Dendritic cell treated with granulocyte-macrophage colony-stimulating factor and Interleukin-4, amounts not matched to agents 40 ng/mL and 50 ng/mL, for 4 days (primary cell): ENCODE measurements at regions not wholly inside any gene's neighbourhood (a gene's known extent, or its start where the extent isn't known, plus 50 kb on each side); places are given as distances from the start of the nearest gene placed in this dataset.

Source experiments
- H3K27ac Mint-ChIP-seq: one replicate; pipeline ENCODE4 v1.8.0; 2022; ENCODE audit warnings: mild to moderate bottlenecking, mixed read lengths
- H3K27me3 Mint-ChIP-seq: one replicate; pipeline ENCODE4 v1.8.0; 2022; ENCODE audit warnings: mild to moderate bottlenecking, mixed read lengths
- H3K36me3 Mint-ChIP-seq: one replicate; pipeline ENCODE4 v1.8.0; 2022; ENCODE audit warnings: low read depth, mixed read lengths
- H3K4me1 Mint-ChIP-seq: one replicate; pipeline ENCODE4 v1.8.0; 2022; ENCODE audit warnings: low read depth, mixed read lengths
- H3K4me3 Mint-ChIP-seq: one replicate; pipeline ENCODE4 v1.8.0; 2022; ENCODE audit warnings: mild to moderate bottlenecking, moderate library complexity, mixed read lengths
- H3K9me3 Mint-ChIP-seq: one replicate; pipeline ENCODE4 v1.8.0; 2022; ENCODE audit warnings: mixed read lengths
- intact Hi-C: fragments of 100-400 bp; cut with micrococcal nuclease; formaldehyde crosslinking; loops from one replicate; pipeline ENCODE4 v1.15.0; 2022

- Mint-ChIP-seq H3K9me3 (no peaks in the 10 kb centered on the region), H3K4me1 (no peaks in the 10 kb centered on the region), H3K36me3 (no peaks in the 10 kb centered on the region), H3K27me3 (no peaks in the 10 kb centered on the region), H3K4me3 (no peak overlapping the region), H3K27ac (no peak overlapping the region)
- intact Hi-C loops = no loop called here
Measured at GRCh38 chr14:87838931-87839330, 154.1 kb downstream of the GALC start.

- H3K36me3 Mint-ChIP-seq = no peaks in the 10 kb centered on the region
- no peaks in the 10 kb centered on the region for H3K9me3 Mint-ChIP-seq
- no peaks in the 10 kb centered on the region for H3K27me3 Mint-ChIP-seq
- H3K27ac Mint-ChIP-seq = no peak overlapping the region
- H3K4me1 Mint-ChIP-seq = no peaks in the 10 kb centered on the region
- intact Hi-C loops = no loop called here
- H3K4me3 Mint-ChIP-seq = no peak overlapping the region
Measured at GRCh38 chr14:87837296-87837695, 155.7 kb downstream of the GALC start.

GRCh38 chr14:87834594-87834993 is 158.4 kb downstream of the GALC start:
- H3K27ac Mint-ChIP-seq = no peak overlapping the region
- no peaks in the 10 kb centered on the region for H3K36me3 Mint-ChIP-seq
- H3K4me3 Mint-ChIP-seq = no peak overlapping the region
- H3K27me3 Mint-ChIP-seq = no peaks in the 10 kb centered on the region
- H3K4me1 Mint-ChIP-seq = no peaks in the 10 kb centered on the region
- H3K9me3 Mint-ChIP-seq = no peaks in the 10 kb centered on the region
- intact Hi-C loops = no loop called here

- intact Hi-C loops = no loop called here
- no peaks in the 10 kb centered on the region for H3K9me3 Mint-ChIP-seq
- no peaks in the 10 kb centered on the region for H3K36me3 Mint-ChIP-seq
- H3K4me3 Mint-ChIP-seq = no peak overlapping the region
- H3K27ac Mint-ChIP-seq = no peak overlapping the region
- H3K4me1 Mint-ChIP-seq = no peaks in the 10 kb centered on the region
- H3K27me3 Mint-ChIP-seq = no peaks in the 10 kb centered on the region
Measured at GRCh38 chr14:87833026-87833425, 160.0 kb downstream of the GALC start.

- Mint-ChIP-seq H3K4me1 (no peaks in the 10 kb centered on the region), H3K27me3 (no peaks in the 10 kb centered on the region), H3K36me3 (no peaks in the 10 kb centered on the region), H3K9me3 (no peaks in the 10 kb centered on the region), H3K4me3 (no peak overlapping the region), H3K27ac (no peak overlapping the region)
- intact Hi-C loops = no loop called here
Measured at GRCh38 chr14:87830443-87831096, 162.4 kb downstream of the GALC start.

- Mint-ChIP-seq H3K27me3 (no peaks in the 10 kb centered on the region), H3K36me3 (no peaks in the 10 kb centered on the region)
Measured at GRCh38 chr14:87829543-87829942, 163.4 kb downstream of the GALC start.

GRCh38 chr14:87824266-87824665 is 168.7 kb downstream of the GALC start:
- intact Hi-C loops = no loop called here
- H3K36me3 Mint-ChIP-seq = no peaks in the 10 kb centered on the region

More at GRCh38 chr14:87829543-87829942, 163.4 kb downstream of the GALC start:
- H3K9me3 Mint-ChIP-seq = no peaks in the 10 kb centered on the region
- no peak overlapping the region for H3K27ac Mint-ChIP-seq
- no peaks in the 10 kb centered on the region for H3K4me1 Mint-ChIP-seq
- intact Hi-C loops = no loop called here
- H3K4me3 Mint-ChIP-seq = no peak overlapping the region

GRCh38 chr14:87816416-87816815 is 176.6 kb downstream of the GALC start:
- no peaks in the 10 kb centered on the region for H3K4me1 Mint-ChIP-seq
- peaks cover 2% of the 10 kb centered on the region for H3K27me3 Mint-ChIP-seq
- no peak overlapping the region for H3K4me3 Mint-ChIP-seq
- intact Hi-C loops = no loop called here
- no peaks in the 10 kb centered on the region for H3K9me3 Mint-ChIP-seq
- no peaks in the 10 kb centered on the region for H3K36me3 Mint-ChIP-seq
- no peak overlapping the region for H3K27ac Mint-ChIP-seq

More at GRCh38 chr14:87824266-87824665, 168.7 kb downstream of the GALC start:
- Mint-ChIP-seq H3K4me3 (no peak overlapping the region), H3K27ac (no peak overlapping the region), H3K9me3 (no peaks in the 10 kb centered on the region), H3K27me3 (no peaks in the 10 kb centered on the region), H3K4me1 (no peaks in the 10 kb centered on the region)

GRCh38 chr14:87815121-87815520 is 177.9 kb downstream of the GALC start:
- Mint-ChIP-seq H3K4me1 (no peaks in the 10 kb centered on the region), H3K27ac (no peak overlapping the region), H3K36me3 (no peaks in the 10 kb centered on the region), H3K9me3 (no peaks in the 10 kb centered on the region), H3K27me3 (peaks cover 2% of the 10 kb centered on the region), H3K4me3 (no peak overlapping the region)
- intact Hi-C loops = no loop called here

GRCh38 chr14:87813686-87814085 is 179.3 kb downstream of the GALC start:
- H3K27me3 Mint-ChIP-seq = peaks cover 2% of the 10 kb centered on the region
- no peak overlapping the region for H3K4me3 Mint-ChIP-seq
- no peaks in the 10 kb centered on the region for H3K4me1 Mint-ChIP-seq
- intact Hi-C loops = no loop called here
- H3K27ac Mint-ChIP-seq = no peak overlapping the region
- no peaks in the 10 kb centered on the region for H3K9me3 Mint-ChIP-seq
- H3K36me3 Mint-ChIP-seq = no peaks in the 10 kb centered on the region

- H3K4me1 Mint-ChIP-seq = no peaks in the 10 kb centered on the region
- H3K4me3 Mint-ChIP-seq = no peak overlapping the region
- no peak overlapping the region for H3K27ac Mint-ChIP-seq
- no peaks in the 10 kb centered on the region for H3K9me3 Mint-ChIP-seq
- intact Hi-C loops = no loop called here
- no peaks in the 10 kb centered on the region for H3K36me3 Mint-ChIP-seq
- H3K27me3 Mint-ChIP-seq = no peaks in the 10 kb centered on the region
Measured at GRCh38 chr14:87813211-87813610, 179.8 kb downstream of the GALC start.

GRCh38 chr14:87811246-87811645 is 181.7 kb downstream of the GALC start:
- intact Hi-C loops = no loop called here
- Mint-ChIP-seq H3K9me3 (no peaks in the 10 kb centered on the region), H3K4me3 (no peak overlapping the region), H3K4me1 (no peaks in the 10 kb centered on the region), H3K36me3 (no peaks in the 10 kb centered on the region), H3K27ac (no peak overlapping the region), H3K27me3 (no peaks in the 10 kb centered on the region)

- intact Hi-C loops = no loop called here
- Mint-ChIP-seq H3K27ac (no peak overlapping the region), H3K27me3 (no peaks in the 10 kb centered on the region), H3K36me3 (no peaks in the 10 kb centered on the region), H3K4me3 (no peak overlapping the region), H3K9me3 (no peaks in the 10 kb centered on the region), H3K4me1 (no peaks in the 10 kb centered on the region)
Measured at GRCh38 chr14:87810711-87811110, 182.3 kb downstream of the GALC start.

- H3K36me3 Mint-ChIP-seq = no peaks in the 10 kb centered on the region
- H3K27me3 Mint-ChIP-seq = no peaks in the 10 kb centered on the region
- no peak overlapping the region for H3K27ac Mint-ChIP-seq
- peaks cover 14% of the 10 kb centered on the region for H3K9me3 Mint-ChIP-seq
- no peaks in the 10 kb centered on the region for H3K4me1 Mint-ChIP-seq
- H3K4me3 Mint-ChIP-seq = no peak overlapping the region
- intact Hi-C loops = loop anchor here (5.0 kb wide), 1 partner anchor 88 kb away; no protein-coding TSS in a partner anchor
Measured at GRCh38 chr14:87809261-87809660, 183.7 kb downstream of the GALC start.

GRCh38 chr14:87805315-87805723 is 187.7 kb downstream of the GALC start:
- Mint-ChIP-seq H3K27me3 (no peaks in the 10 kb centered on the region), H3K36me3 (no peaks in the 10 kb centered on the region), H3K27ac (no peak overlapping the region), H3K9me3 (peaks cover 15% of the 10 kb centered on the region), H3K4me1 (no peaks in the 10 kb centered on the region), H3K4me3 (no peak overlapping the region)
- intact Hi-C loops = loop anchor here (5.0 kb wide), 1 partner anchor 92 kb away; no protein-coding TSS in a partner anchor
